WTC11 (cell line): ENCODE measurements at regions not wholly inside any gene's neighbourhood (a gene's known extent, or its start where the extent isn't known, plus 50 kb on each side); places are given as distances from the start of the nearest gene placed in this dataset.
A peak's percentile ranks its signal among the peaks of the same experiment; 100 is the strongest.

Source experiments
- ATAC-seq: fragments of 200-7000 bp; cut with Tn5 transposase; 2 replicates; pipeline ENCODE4 v1.10.0; 2021; ENCODE audit warnings: mild to moderate bottlenecking, moderate library complexity
- CTCF ChIA-PET: fragments of 300-600 bp; sonication (Branson Sonifier 250); formaldehyde crosslinking; loops from one replicate; lab custom pipeline; 2021; ENCODE audit warnings: antibody characterized with exemption; lab: Charles Lee
- POLR2A ChIA-PET: fragments of 350-600 bp; sonication (Branson Sonifier 250); formaldehyde crosslinking; loops from one replicate; lab custom pipeline; 2021; ENCODE audit warnings: antibody characterized with exemption; lab: Charles Lee
- DNase-seq: peaks from one replicate; pipeline ENCODE4 v3.0.0; 2021; ENCODE audit warnings: low spot score
- H3K27ac Mint-ChIP-seq: 2 replicates; pipeline ENCODE4 v1.8.0; 2021; ENCODE audit warnings: mixed read lengths
- H3K27me3 Mint-ChIP-seq: 2 replicates; pipeline ENCODE4 v1.8.0; 2021; ENCODE audit warnings: low read depth, mild to moderate bottlenecking, moderate library complexity, mixed read lengths
- H3K36me3 Mint-ChIP-seq: 2 replicates; pipeline ENCODE4 v1.8.0; 2021; ENCODE audit warnings: mixed read lengths
- H3K4me1 Mint-ChIP-seq: 2 replicates; pipeline ENCODE4 v1.8.0; 2022; ENCODE audit warnings: mixed read lengths
- H3K4me3 Mint-ChIP-seq: 2 replicates; pipeline ENCODE4 v1.8.0; 2021; ENCODE audit warnings: mild to moderate bottlenecking, moderate library complexity, mixed read lengths
- H3K9me3 Mint-ChIP-seq: 2 replicates; pipeline ENCODE4 v1.8.0; 2021; ENCODE audit warnings: mixed read lengths
- AFF4 ChIP-seq: sonication (generic); formaldehyde crosslinking; IDR thresholded peaks from 2 replicates; pipeline ENCODE4 v1.8.1; 2023; ENCODE audit warnings: mild to moderate bottlenecking, missing genetic modification reagents, borderline replicate concordance
- ARID4B ChIP-seq: sonication (generic); formaldehyde crosslinking; IDR thresholded peaks from 2 replicates; pipeline ENCODE4 v1.8.0; 2023; ENCODE audit warnings: missing genetic modification reagents, mild to moderate bottlenecking, borderline replicate concordance
- ATF1 ChIP-seq: sonication (generic); formaldehyde crosslinking; IDR thresholded peaks from 2 replicates; pipeline ENCODE4 v1.8.1; 2023; ENCODE audit warnings: mild to moderate bottlenecking, moderate library complexity, missing genetic modification reagents
- CBFB ChIP-seq: sonication (generic); formaldehyde crosslinking; IDR thresholded peaks from 2 replicates; pipeline ENCODE4 v1.8.1; 2022; ENCODE audit warnings: mild to moderate bottlenecking, low read depth, missing genetic modification reagents
- CDX4 ChIP-seq: fragments of 250-450 bp; sonication (Bioruptor Pico); IDR thresholded peaks from 2 replicates; pipeline ENCODE4 v1.9.0; 2021; ENCODE audit warnings: moderate library complexity, mild to moderate bottlenecking, inconsistent platforms, borderline replicate concordance
- CTCF ChIP-seq: fragments of 200-600 bp; IDR thresholded peaks from 2 replicates; pipeline ENCODE4 v1.8.0; 2022; ENCODE audit warnings: antibody characterized with exemption
- E2F1 ChIP-seq: sonication (generic); formaldehyde crosslinking; IDR thresholded peaks from 2 replicates; pipeline ENCODE4 v1.8.0; 2022; ENCODE audit warnings: mild to moderate bottlenecking, missing genetic modification reagents
- E2F4 ChIP-seq: sonication (generic); formaldehyde crosslinking; IDR thresholded peaks from 2 replicates; pipeline ENCODE4 v1.8.1; 2022; ENCODE audit warnings: low read depth, mild to moderate bottlenecking, moderate library complexity, missing genetic modification reagents, borderline replicate concordance
- FOXJ3 ChIP-seq: sonication (generic); formaldehyde crosslinking; IDR thresholded peaks from 2 replicates; pipeline ENCODE4 v1.9.0; 2021; ENCODE audit warnings: missing genetic modification reagents, mild to moderate bottlenecking, borderline replicate concordance
- IRF1 ChIP-seq: sonication (generic); formaldehyde crosslinking; IDR thresholded peaks from 2 replicates; pipeline ENCODE4 v1.8.0; 2023; ENCODE audit warnings: missing genetic modification reagents
- IRF2 ChIP-seq: sonication (generic); formaldehyde crosslinking; IDR thresholded peaks from 2 replicates; pipeline ENCODE4 v1.8.0; 2022; ENCODE audit warnings: low read depth, missing genetic modification reagents, borderline replicate concordance
- JAZF1 ChIP-seq: fragments of 250-450 bp; sonication (Bioruptor Pico); IDR thresholded peaks from 2 replicates; pipeline ENCODE4 v1.9.0; 2021; ENCODE audit warnings: moderate library complexity, mild to moderate bottlenecking, inconsistent platforms
- NFE2L1 ChIP-seq: sonication (generic); formaldehyde crosslinking; IDR thresholded peaks from 2 replicates; pipeline ENCODE4 v1.8.1; 2023; ENCODE audit warnings: missing genetic modification reagents
- RELA ChIP-seq: sonication (generic); formaldehyde crosslinking; IDR thresholded peaks from 2 replicates; pipeline ENCODE4 v1.8.1; 2022; ENCODE audit warnings: missing genetic modification reagents, mild to moderate bottlenecking, borderline replicate concordance
- RORB ChIP-seq: fragments of 250-450 bp; sonication (Bioruptor Pico); IDR thresholded peaks from 2 replicates; pipeline ENCODE4 v1.9.0; 2021; ENCODE audit warnings: mild to moderate bottlenecking
- SOX15 ChIP-seq: fragments of 250-450 bp; sonication (Bioruptor Pico); IDR thresholded peaks from 2 replicates; pipeline ENCODE4 v1.9.0; 2021; ENCODE audit warnings: mild to moderate bottlenecking
- TCF7 ChIP-seq: sonication (generic); formaldehyde crosslinking; IDR thresholded peaks from 2 replicates; pipeline ENCODE4 v1.8.0; 2022; ENCODE audit warnings: mild to moderate bottlenecking, low read depth, missing genetic modification reagents, moderate library complexity
- TP53 ChIP-seq: sonication (generic); formaldehyde crosslinking; IDR thresholded peaks from 2 replicates; pipeline ENCODE4 v1.8.1; 2023; ENCODE audit warnings: mild to moderate bottlenecking, missing genetic modification reagents
- ZNF396 ChIP-seq: fragments of 250-450 bp; sonication (Bioruptor Pico); IDR thresholded peaks from 2 replicates; pipeline ENCODE4 v1.8.0; 2021; ENCODE audit warnings: mild to moderate bottlenecking, moderate library complexity, borderline replicate concordance

- TF ChIP-seq ARID4B (CRISPR knock-in tag), result no peak
- TF ChIP-seq IRF2 (CRISPR knock-in tag), result no peak
- no peak for TF ChIP-seq CTCF
- TF ChIP-seq CBFB (CRISPR knock-in tag), result no peak
- TF ChIP-seq SOX15, result no peak
- TF ChIP-seq RELA, result no peak
Observed at GRCh38 chrX:114152130-114152529, 431.8 kb upstream of the HTR2C start (continued).

- Mint-ChIP-seq H3K4me3 (no peak overlapping the region), H3K4me1 (no peaks in the 10 kb centered on the region), H3K27me3 (no peaks in the 10 kb centered on the region), H3K36me3 (no peaks in the 10 kb centered on the region), H3K27ac (no peak overlapping the region), H3K9me3 (peaks cover 3% of the 10 kb centered on the region)
- TF ChIP-seq ATF1 (CRISPR knock-in tag), result no peak
- TF ChIP-seq ZNF396 (CRISPR knock-in tag), result no peak
- TF ChIP-seq TP53 (CRISPR knock-in tag), result no peak
- TF ChIP-seq JAZF1 (CRISPR knock-in tag), result no peak
- TF ChIP-seq RORB (CRISPR knock-in tag), result no peak
- ATAC-seq (no peak), DNase-seq (no peak)
- ChIA-PET CTCF (interaction anchor here (1.4 kb wide), 1 partner anchor 28 kb away, joined by 3 read pairs; no protein-coding TSS in a partner anchor), POLR2A (no interaction called here)
Observed at GRCh38 chrX:114134465-114134864, 449.4 kb upstream of the HTR2C start.

GRCh38 chrX:114127411-114128025 lies 456.4 kb upstream of the HTR2C start:
- no peak overlapping the region for H3K27ac Mint-ChIP-seq
- no peaks in the 10 kb centered on the region; the same call in 1 of the 2 replicates for H3K27me3 Mint-ChIP-seq
- no peak for ATAC-seq
- CTCF ChIA-PET, result interaction anchor here (0.9 kb wide), 1 partner anchor 35 kb away, joined by 3 read pairs; no protein-coding TSS in a partner anchor
- no peak overlapping the region for H3K4me3 Mint-ChIP-seq
- DNase-seq, result peak; percentile 19
- no peaks in the 10 kb centered on the region for H3K36me3 Mint-ChIP-seq
- H3K9me3 Mint-ChIP-seq, result peaks cover 5% of the 10 kb centered on the region; the same call in 1 of the 2 replicates
- peaks cover 6% of the 10 kb centered on the region; the same call in 1 of the 2 replicates for H3K4me1 Mint-ChIP-seq
- POLR2A ChIA-PET, result no interaction called here
- TF ChIP-seq E2F1 (no peak), CDX4 (no peak), AFF4 (CRISPR knock-in tag) (no peak), NFE2L1 (no peak), FOXJ3 (CRISPR knock-in tag) (no peak), E2F4 (CRISPR knock-in tag) (no peak), TCF7 (no peak), ATF1 (CRISPR knock-in tag) (no peak), IRF1 (CRISPR knock-in tag) (no peak)
